ENCODE measurements at regions not wholly inside any gene's neighbourhood (a gene's known extent, or its start where the extent isn't known, plus 50 kb on each side); places are given as distances from the start of the nearest gene placed in this dataset.

DNA sequence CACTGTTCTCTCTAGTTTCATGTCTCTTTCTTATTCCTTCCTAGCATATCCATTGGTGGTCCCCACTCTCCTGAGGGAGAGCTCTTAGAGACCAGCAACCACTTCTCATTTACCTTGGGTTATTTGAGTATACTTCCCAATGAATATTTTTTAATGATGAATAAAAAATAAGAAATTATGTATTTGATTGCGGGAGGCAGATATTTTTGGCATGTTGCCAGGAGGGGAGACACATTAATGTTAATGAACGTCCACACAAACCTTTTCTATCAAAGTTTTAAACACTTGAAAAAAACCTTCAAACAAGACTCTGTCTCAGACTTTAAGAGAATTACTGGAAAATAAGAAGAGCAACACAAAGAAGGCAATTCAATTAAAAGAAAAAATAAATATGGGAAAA is 260.6 kb upstream of the MAGI2 start:
- TF ChIP-seq, protein P1, sequence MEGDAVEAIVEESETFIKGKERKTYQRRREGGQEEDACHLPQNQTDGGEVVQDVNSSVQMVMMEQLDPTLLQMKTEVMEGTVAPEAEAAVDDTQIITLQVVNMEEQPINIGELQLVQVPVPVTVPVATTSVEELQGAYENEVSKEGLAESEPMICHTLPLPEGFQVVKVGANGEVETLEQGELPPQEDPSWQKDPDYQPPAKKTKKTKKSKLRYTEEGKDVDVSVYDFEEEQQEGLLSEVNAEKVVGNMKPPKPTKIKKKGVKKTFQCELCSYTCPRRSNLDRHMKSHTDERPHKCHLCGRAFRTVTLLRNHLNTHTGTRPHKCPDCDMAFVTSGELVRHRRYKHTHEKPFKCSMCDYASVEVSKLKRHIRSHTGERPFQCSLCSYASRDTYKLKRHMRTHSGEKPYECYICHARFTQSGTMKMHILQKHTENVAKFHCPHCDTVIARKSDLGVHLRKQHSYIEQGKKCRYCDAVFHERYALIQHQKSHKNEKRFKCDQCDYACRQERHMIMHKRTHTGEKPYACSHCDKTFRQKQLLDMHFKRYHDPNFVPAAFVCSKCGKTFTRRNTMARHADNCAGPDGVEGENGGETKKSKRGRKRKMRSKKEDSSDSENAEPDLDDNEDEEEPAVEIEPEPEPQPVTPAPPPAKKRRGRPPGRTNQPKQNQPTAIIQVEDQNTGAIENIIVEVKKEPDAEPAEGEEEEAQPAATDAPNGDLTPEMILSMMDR (IDR thresholded peaks at IDR 0.05; ENCODE audit: low read depth, low read length), result no peak
- H3K4me3 ChIP-seq (ENCODE audit: low read depth, low read length), result no peak overlapping the region

GRCh38 chr7:79713276-79713675 is 259.8 kb upstream of the MAGI2 start:
- no peak overlapping the region for H3K4me3 ChIP-seq (ENCODE audit: low read depth, low read length)

DNA sequence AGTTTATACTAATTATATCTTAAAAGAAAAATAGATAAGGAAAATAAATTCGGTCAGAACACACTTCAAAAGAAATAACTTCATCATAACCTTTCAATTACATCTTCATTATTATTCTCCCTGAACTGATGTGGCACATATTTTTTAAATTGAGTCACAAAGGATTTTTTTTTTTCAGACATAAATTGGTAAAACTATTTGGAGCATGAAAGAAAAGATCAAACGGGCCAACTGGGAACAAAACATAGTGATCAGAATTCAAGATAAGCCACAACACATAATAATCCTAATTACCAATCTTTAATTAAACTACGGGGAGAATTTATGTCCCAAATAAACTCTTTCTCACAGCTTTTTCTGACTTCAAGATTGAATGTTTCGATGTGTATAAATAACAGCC is 258.2 kb upstream of the MAGI2 start:
- no peak overlapping the region for H3K4me3 ChIP-seq (ENCODE audit: low read depth, low read length)
- TF ChIP-seq, protein P1 (IDR thresholded peaks at IDR 0.05; ENCODE audit: low read depth, low read length), result no peak

More at GRCh38 chr7:79713276-79713675, 259.8 kb upstream of the MAGI2 start:
- TF ChIP-seq, protein P1 (IDR thresholded peaks at IDR 0.05; ENCODE audit: low read depth, low read length), result no peak

DNA sequence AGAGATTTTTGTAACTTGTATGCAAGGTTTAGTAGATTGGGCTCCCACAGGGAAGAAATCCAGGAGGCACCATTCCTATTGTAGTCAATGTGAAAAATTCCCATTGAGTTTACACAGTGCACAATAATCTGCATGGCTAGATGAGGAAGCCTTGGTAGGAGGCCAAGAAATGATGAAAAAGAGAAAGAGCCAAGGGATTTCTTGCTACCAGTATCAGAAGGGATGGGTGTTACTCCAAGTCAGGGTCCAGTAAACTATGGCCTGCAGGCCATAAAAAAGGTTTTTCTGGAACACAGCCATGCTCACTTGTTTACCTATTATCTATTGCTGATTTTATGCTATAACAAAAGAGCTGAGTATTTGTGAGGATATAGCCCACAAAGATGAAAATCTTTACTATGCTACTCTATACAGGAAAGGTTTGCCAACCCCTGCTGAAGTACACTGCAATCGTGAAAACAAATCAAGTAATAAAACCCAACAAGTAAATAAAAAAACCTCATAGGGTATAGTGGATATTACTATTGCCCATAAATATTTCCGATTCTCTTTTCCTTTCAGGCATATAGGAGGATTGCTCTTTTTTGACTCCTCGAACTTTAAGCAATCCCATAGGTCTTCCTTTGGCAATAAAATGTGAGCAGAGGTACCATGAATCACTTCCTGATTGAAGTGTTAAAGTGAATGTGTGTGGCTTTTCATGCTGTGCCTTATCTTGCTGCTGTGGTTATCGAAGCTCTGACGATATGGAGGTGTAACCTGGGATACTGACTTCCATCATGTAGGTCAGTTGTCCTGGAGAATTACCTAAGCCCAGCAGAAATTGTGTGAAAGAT is 256.3 kb upstream of the MAGI2 start:
- TF ChIP-seq, protein P1 (IDR thresholded peaks at IDR 0.05; ENCODE audit: low read depth, low read length), result no peak
- no peak overlapping the region for H3K4me3 ChIP-seq (ENCODE audit: low read depth, low read length)

GRCh38 chr7:79702116-79702515 is 248.6 kb upstream of the MAGI2 start:
- H3K4me3 ChIP-seq (ENCODE audit: low read depth, low read length), result no peak overlapping the region
- TF ChIP-seq, protein P1 (IDR thresholded peaks at IDR 0.05; ENCODE audit: low read depth, low read length), result no peak

DNA sequence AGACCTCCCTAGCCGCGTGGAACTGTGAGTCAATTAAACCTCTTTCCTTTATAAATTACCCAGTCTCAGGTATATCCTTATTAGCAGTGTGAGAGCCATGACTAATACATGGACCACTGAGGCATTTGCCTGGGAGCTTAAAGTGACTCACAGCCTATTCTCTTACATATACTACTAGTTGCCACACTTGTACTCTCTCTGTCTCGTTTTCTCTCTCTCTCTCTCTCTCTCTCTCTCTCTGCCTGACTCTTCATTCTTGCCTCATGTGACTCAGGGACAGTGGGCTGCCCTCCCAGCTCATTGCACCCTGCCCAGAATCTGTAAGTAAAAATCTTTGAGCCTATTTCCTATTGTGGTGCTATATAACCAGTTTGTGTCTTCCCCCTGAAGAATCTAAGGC is 238.5 kb upstream of the MAGI2 start:
- H3K4me3 ChIP-seq (ENCODE audit: low read depth, low read length), result no peak overlapping the region
- TF ChIP-seq, protein P1 (IDR thresholded peaks at IDR 0.05; ENCODE audit: low read depth, low read length), result no peak

DNA sequence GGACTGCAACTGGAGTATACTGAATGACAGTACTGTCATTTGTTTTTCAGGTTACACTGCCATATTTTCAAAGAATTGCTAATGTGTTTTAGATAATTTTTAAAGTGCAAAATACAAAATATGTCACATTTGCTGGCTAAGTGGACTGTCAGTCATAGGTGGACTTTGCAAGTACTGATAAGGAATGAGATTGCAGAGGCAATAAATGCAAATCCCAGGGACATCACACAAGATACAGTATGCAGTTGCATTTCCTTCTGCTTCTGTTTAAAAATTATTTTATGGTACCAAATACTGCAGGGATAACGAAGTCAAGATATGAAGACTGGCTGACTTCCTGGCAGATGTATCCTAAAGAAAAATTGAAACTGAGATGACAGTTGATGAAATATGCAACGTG is 237.6 kb upstream of the MAGI2 start:
- TF ChIP-seq, protein P1 (IDR thresholded peaks at IDR 0.05; ENCODE audit: low read depth, low read length), result no peak
- H3K4me3 ChIP-seq (ENCODE audit: low read depth, low read length), result no peak overlapping the region

All from WI38 (cell line).